Mammary epithelial cell (primary cell): ENCODE measurements at regions not wholly inside any gene's neighbourhood (a gene's known extent, or its start where the extent isn't known, plus 50 kb on each side); places are given as distances from the start of the nearest gene placed in this dataset.

Experiments used
- EZH2 ChIP-seq: IDR thresholded peaks from 2 replicates; pipeline ENCODE4 v1.6.1; 2012; ENCODE audit warnings: low read length, inconsistent platforms, borderline replicate concordance
- TF ChIP-seq, protein P1 (sequence below), 2 donors: IDR thresholded peaks in 1 of 2; conservative IDR thresholded peaks in 1 of 2; 2 replicates each; pipeline ENCODE4 v1.5.1; 2011 to 2012; ENCODE audit warnings: inconsistent platforms in 2 of 2, low read length in 2 of 2, mild to moderate bottlenecking in 2 of 2, control low read depth in 1 of 2, low read depth in 1 of 2; ENCODE audit not compliant: insufficient read depth in 1 of 2; ENCODE audit errors: extremely low read depth in 1 of 2

DNA sequence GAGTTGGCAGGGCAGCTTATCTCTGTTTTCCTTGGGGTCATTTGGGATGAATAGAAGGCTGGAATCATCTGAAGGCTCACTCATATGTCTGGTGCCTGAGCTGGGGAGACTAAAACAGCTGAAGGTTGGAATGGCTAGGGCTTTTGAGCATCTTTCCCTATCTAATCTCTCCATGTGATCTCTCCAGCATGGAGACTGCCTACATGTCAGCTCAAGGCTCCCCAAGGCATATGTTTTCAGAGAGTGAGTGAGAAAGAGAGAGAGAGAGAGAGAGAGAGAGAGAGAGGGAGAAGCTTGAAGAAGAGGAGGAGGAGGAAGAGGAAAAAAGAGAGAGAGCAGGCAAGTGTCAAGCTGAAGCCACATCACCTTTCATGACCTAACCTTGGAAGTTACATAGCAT is 143.4 kb downstream of the EBLN2 start:
- TF ChIP-seq, protein P1, sequence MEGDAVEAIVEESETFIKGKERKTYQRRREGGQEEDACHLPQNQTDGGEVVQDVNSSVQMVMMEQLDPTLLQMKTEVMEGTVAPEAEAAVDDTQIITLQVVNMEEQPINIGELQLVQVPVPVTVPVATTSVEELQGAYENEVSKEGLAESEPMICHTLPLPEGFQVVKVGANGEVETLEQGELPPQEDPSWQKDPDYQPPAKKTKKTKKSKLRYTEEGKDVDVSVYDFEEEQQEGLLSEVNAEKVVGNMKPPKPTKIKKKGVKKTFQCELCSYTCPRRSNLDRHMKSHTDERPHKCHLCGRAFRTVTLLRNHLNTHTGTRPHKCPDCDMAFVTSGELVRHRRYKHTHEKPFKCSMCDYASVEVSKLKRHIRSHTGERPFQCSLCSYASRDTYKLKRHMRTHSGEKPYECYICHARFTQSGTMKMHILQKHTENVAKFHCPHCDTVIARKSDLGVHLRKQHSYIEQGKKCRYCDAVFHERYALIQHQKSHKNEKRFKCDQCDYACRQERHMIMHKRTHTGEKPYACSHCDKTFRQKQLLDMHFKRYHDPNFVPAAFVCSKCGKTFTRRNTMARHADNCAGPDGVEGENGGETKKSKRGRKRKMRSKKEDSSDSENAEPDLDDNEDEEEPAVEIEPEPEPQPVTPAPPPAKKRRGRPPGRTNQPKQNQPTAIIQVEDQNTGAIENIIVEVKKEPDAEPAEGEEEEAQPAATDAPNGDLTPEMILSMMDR (conservative IDR thresholded peaks at IDR 0.05 in 1 of 2, IDR thresholded peaks at IDR 0.05 in 1 of 2; ENCODE audit: extremely low read depth in 1 of 2, insufficient read depth in 1 of 2, low read depth in 1 of 2, low read length in 2 of 2), result no peak
- TF ChIP-seq EZH2, result no peak
